ENCODE measurements at regions not wholly inside any gene's neighbourhood (a gene's known extent, or its start where the extent isn't known, plus 50 kb on each side); places are given as distances from the start of the nearest gene placed in this dataset.

- TF ChIP-seq CTCF (IDR thresholded peaks at IDR 0.05; ENCODE audit: low read length): no peak
- TF ChIP-seq EZH2 (IDR thresholded peaks at IDR 0.05; ENCODE audit: borderline replicate concordance, low read length): no peak
Observed at GRCh38 chr11:13221722-13222121, 55.9 kb upstream of the BMAL1 start.

All from OCI-LY1 (cell line).